HEK293T (cell line): ENCODE measurements at regions not wholly inside any gene's neighbourhood (a gene's known extent, or its start where the extent isn't known, plus 50 kb on each side); places are given as distances from the start of the nearest gene placed in this dataset.
"Not testable (repeated sequence)": the region's sequence is repeated elsewhere in the genome, so short reads cannot be mapped to it uniquely, and the experiment has no call there.

Experiments used
- CTCF ChIA-PET: fragments of 350-600 bp; formaldehyde crosslinking; extraction: SDS; loops from one replicate; lab custom pipeline; 2021; ENCODE audit warnings: antibody characterized with exemption, inconsistent platforms; lab: Yijun Ruan, JAX
- POLR2A ChIA-PET: fragments of 350-600 bp; formaldehyde crosslinking; extraction: SDS; loops from one replicate; lab custom pipeline; 2020; ENCODE audit warnings: antibody characterized with exemption, inconsistent platforms; lab: Yijun Ruan, JAX
- DNase-seq: peaks from one replicate; pipeline ENCODE4 v3.0.0; 2012; ENCODE audit warnings: mixed read lengths; ENCODE audit errors: extremely low spot score
- ARNT ChIP-seq: fragments of 450-650 bp; IDR thresholded peaks from 2 replicates; pipeline ENCODE4 v1.6.1; 2017; ENCODE audit warnings: mild to moderate bottlenecking
- BHLHE40 ChIP-seq: fragments of 450-650 bp; IDR thresholded peaks from 2 replicates; pipeline ENCODE4 v1.6.1; 2016; ENCODE audit warnings: mild to moderate bottlenecking, moderate library complexity, borderline replicate concordance
- CTBP1 ChIP-seq: fragments of 450-650 bp; IDR thresholded peaks from 2 replicates; pipeline ENCODE4 v1.6.1; 2016; ENCODE audit warnings: borderline replicate concordance
- ELF4 ChIP-seq: fragments of 450-650 bp; IDR thresholded peaks from 2 replicates; pipeline ENCODE4 v1.6.1; 2017; ENCODE audit warnings: antibody characterized with exemption
- FOXA1 ChIP-seq: fragments of 450-650 bp; IDR thresholded peaks from 2 replicates; pipeline ENCODE4 v1.6.1; 2016; ENCODE audit warnings: mild to moderate bottlenecking
- FOXK2 ChIP-seq: fragments of 450-650 bp; IDR thresholded peaks from 2 replicates; pipeline ENCODE4 v1.6.1; 2016; ENCODE audit warnings: mild to moderate bottlenecking
- FOXM1 ChIP-seq: fragments of 450-650 bp; IDR thresholded peaks from 2 replicates; pipeline ENCODE4 v1.6.1; 2017; ENCODE audit warnings: mild to moderate bottlenecking, borderline replicate concordance
- HDGF ChIP-seq: fragments of 450-650 bp; IDR thresholded peaks from 2 replicates; pipeline ENCODE4 v1.6.1; 2017; ENCODE audit warnings: antibody characterized with exemption, borderline replicate concordance
- L3MBTL2 ChIP-seq: fragments of 450-650 bp; conservative IDR thresholded peaks from 2 replicates; pipeline ENCODE4 v1.6.1; 2016; ENCODE audit warnings: mild to moderate bottlenecking
- LEF1 ChIP-seq: fragments of 450-650 bp; IDR thresholded peaks from 2 replicates; pipeline ENCODE4 v1.6.1; 2017; ENCODE audit warnings: mild to moderate bottlenecking, borderline replicate concordance
- NFRKB ChIP-seq: fragments of 450-650 bp; IDR thresholded peaks from 2 replicates; pipeline ENCODE4 v1.6.1; 2016; ENCODE audit warnings: mild to moderate bottlenecking, moderate library complexity
- SP1 ChIP-seq: fragments of 450-650 bp; IDR thresholded peaks from 2 replicates; pipeline ENCODE4 v1.6.1; 2017
- SUZ12 ChIP-seq: fragments of 450-650 bp; IDR thresholded peaks from 2 replicates; pipeline ENCODE4 v1.6.1; 2016; ENCODE audit warnings: mild to moderate bottlenecking
- TARDBP ChIP-seq: fragments of 450-650 bp; IDR thresholded peaks from 2 replicates; pipeline ENCODE4 v1.6.1; 2016
- ZNF384 ChIP-seq: fragments of 450-650 bp; IDR thresholded peaks from 2 replicates; pipeline ENCODE4 v1.6.1; 2016
- TF ChIP-seq, protein P1 (sequence below): fragments of 450-650 bp; IDR thresholded peaks from 2 replicates; pipeline ENCODE4 v1.6.1; 2016

DNA sequence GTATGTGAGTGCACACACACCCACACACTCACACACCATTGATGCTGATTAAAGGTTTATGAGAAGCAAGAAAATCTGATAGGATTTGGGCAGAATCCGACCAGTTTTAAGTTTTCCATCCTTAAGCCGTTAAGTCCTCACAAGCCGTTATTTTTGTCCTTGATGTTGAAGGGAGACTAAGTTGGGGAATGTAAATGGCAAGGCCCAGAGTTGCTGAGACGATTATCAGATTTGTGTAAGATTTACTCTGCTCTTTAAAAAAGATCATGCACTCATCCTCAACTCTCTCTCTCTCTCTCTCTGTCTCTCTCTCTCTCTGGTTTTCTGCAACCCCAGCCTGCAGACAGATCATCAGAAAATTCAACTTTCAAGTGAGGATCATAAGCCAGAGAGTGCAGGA, 238.8 kb downstream of the SMAD2 start:
- CTCF ChIA-PET: no interaction called here
- TF ChIP-seq FOXA1: no peak
- no peak for TF ChIP-seq HDGF
- no peak for TF ChIP-seq LEF1
- TF ChIP-seq NFRKB: no peak
- TF ChIP-seq, protein P1, sequence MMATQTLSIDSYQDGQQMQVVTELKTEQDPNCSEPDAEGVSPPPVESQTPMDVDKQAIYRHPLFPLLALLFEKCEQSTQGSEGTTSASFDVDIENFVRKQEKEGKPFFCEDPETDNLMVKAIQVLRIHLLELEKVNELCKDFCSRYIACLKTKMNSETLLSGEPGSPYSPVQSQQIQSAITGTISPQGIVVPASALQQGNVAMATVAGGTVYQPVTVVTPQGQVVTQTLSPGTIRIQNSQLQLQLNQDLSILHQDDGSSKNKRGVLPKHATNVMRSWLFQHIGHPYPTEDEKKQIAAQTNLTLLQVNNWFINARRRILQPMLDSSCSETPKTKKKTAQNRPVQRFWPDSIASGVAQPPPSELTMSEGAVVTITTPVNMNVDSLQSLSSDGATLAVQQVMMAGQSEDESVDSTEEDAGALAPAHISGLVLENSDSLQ: no peak
- TF ChIP-seq SP1: no peak
- TF ChIP-seq ZNF384: no peak
- TF ChIP-seq TARDBP: no peak
- TF ChIP-seq L3MBTL2: no peak
- POLR2A ChIA-PET: no interaction called here
- no peak for DNase-seq

DNA sequence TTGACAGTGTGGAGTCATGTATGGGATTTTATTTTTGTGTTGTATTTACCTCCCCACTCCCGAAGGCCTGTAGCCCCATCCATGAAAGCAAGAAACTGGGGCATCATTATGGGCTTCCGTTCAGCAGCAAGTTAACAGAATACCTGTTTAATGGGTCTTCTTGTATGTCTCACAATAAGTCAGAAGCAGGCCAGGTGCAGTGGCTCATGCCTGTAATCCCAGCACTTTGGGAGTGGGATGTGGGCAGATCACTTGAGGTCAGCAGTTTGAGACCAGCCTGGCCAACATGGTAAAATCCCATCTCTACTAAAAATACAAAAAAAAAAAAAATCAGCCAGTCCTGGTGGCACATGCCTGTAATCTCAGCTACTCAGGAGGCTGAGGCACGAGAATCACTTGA, 239.7 kb downstream of the SMAD2 start:
- DNase-seq, POLR2A ChIA-PET, CTCF ChIA-PET: not testable (repeated sequence)

DNA sequence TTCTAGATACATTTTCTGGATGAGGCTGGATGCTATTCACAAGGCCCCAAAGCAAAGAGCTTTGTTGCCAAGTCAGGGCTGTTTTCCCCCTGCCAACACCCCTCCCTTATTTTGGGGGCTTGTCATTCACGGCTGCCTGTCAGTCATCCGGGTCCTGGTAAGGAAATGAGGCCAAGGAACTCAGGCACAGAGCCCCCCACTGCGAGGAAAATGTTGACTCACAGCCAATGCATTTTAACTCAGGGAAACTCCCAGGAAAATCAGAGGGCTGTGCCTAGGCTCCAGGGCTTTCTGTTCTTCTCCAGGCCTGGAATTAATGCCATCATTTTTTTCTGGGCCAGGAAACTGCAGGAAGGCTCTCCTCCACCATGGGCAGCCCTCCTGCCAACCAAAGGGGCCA, 241.1 kb downstream of the SMAD2 start:
- POLR2A ChIA-PET: no interaction called here
- CTCF ChIA-PET: interaction anchor here (0.6 kb wide), 1 partner anchor 488 kb away, joined by 3 read pairs; no protein-coding TSS in a partner anchor
- no peak for DNase-seq
- TF ChIP-seq NFRKB (no peak), ZNF384 (no peak), FOXA1 (no peak), SP1 (no peak), LEF1 (no peak), ELF4 (no peak), CTBP1 (no peak), HDGF (no peak), TARDBP (no peak), SUZ12 (no peak), L3MBTL2 (no peak), FOXK2 (no peak)

DNA sequence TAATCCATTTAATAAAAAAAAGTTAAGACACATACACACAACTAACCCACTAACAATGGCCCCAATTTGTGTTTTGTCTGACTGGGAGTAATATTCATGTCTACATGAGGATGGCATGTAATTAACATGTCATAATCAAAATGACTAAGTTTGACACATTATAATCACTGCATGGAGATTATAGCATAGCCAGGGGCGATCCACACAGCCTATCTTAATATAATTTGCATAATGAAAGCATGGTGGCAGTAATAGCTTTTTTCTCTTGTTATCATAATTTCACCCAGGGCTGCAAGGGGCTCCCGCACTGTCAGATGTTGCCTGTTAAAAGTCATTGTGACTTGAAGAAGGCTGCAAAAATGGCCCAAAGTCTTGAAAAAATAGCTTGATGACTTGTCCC, 243.7 kb downstream of the SMAD2 start:
- no peak for TF ChIP-seq FOXA1
- DNase-seq: no peak
- ChIA-PET POLR2A (no interaction called here), CTCF (no interaction called here)

DNA sequence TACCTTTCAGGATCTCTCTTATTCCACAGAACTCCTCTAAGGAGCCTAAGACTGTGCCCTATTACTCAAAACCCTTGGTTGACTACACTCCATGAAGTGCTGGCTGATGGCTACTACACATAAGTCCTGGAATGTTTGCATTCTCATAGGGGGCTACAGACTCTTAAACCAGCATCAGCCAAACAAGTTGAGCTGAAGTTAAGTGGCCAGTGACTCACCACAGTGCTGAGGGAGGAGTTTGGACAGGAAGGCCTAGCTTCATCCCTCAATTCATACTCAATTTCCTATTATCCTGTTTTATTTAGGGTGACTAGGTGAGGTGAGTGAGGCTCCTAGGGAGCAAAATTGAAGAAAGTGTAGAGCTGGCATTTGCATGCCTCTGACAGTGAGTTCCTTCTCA, 246.7 kb downstream of the SMAD2 start:
- DNase-seq: no peak
- ChIA-PET CTCF (no interaction called here), POLR2A (no interaction called here)
- no peak for TF ChIP-seq ELF4
- no peak for TF ChIP-seq FOXK2
- TF ChIP-seq NFRKB: no peak
- no peak for TF ChIP-seq FOXA1
- no peak for TF ChIP-seq SUZ12
- TF ChIP-seq BHLHE40: no peak
- no peak for TF ChIP-seq L3MBTL2
- TF ChIP-seq SP1: no peak
- TF ChIP-seq ZNF384: no peak
- TF ChIP-seq LEF1: no peak
- TF ChIP-seq, protein P1: no peak
- TF ChIP-seq FOXM1: no peak

DNA sequence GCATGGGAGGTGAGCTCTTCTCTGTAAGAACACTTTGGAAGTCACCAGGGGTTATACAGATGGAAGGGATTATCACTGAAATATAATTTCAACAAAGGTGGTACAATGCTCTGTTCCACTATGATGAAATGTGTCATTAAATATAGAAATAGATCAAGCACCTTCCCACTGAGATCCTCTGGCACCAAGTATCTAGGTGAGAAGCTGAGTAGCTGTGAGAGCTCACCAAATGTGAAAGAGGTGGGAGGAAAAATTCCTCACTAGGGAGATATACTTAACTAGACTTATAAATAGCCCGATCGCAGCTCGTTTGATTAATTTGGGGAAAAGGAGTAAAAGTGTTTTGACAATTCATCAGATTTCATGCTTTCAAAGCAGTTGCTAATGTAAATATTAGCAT, 247.6 kb downstream of the SMAD2 start:
- ChIA-PET CTCF (no interaction called here), POLR2A (no interaction called here)
- no peak for TF ChIP-seq TARDBP
- no peak for TF ChIP-seq FOXM1
- no peak for TF ChIP-seq SP1
- TF ChIP-seq CTBP1: no peak
- TF ChIP-seq HDGF: no peak
- TF ChIP-seq ELF4: no peak
- TF ChIP-seq FOXK2: no peak
- no peak for TF ChIP-seq FOXA1
- TF ChIP-seq L3MBTL2: no peak
- TF ChIP-seq ZNF384: no peak
- TF ChIP-seq, protein P1: no peak
- DNase-seq: no peak

DNA sequence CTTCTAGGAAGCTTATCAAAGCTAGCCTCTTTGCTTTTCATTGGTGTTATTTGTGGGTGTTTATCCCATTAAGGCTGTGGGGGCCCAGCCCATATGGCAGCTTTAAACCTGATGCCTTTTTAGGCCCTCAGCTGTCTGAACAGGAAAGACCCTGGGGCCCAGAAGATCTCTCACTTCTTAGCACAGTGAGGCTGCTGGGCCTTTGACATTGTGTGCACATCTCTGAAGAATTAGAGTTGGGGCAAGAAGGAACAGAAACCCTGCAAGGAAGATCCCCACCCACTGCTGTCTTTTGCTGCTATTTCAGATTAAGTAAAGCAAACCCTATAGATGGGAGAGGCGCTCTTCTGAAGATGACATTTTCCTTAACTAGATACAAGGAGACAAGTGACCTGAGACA, 250.0 kb downstream of the SMAD2 start:
- no peak for DNase-seq
- TF ChIP-seq ARNT (no peak), NFRKB (no peak), ZNF384 (no peak), SP1 (no peak), ELF4 (no peak)
- TF ChIP-seq, protein P1: no peak
- CTCF ChIA-PET: no interaction called here
- POLR2A ChIA-PET: no interaction called here

DNA sequence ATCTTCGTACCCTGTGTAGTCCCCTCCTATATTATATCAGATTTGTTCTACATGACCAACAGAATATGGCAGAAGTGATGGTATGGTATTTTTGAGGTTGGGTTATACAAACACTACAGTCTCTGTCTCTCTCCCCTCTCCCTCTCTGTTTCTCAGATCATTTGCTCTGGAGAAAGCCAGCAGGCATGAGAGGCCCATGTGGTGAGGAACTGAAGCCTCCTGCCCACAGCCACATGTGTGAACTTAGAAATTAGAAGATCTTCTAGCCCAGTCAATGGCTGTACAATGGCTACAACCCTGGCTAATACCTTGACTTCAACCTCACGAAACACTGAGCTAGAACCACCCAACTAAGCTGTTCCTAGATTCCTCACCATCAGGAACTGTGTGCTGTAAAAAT, 250.6 kb downstream of the SMAD2 start:
- CTCF ChIA-PET: no interaction called here
- DNase-seq: no peak
- TF ChIP-seq FOXM1 (no peak), SUZ12 (no peak), CTBP1 (no peak), FOXK2 (no peak), FOXA1 (no peak), ELF4 (no peak), ARNT (no peak), TARDBP (no peak), ZNF384 (no peak), BHLHE40 (no peak), HDGF (no peak), NFRKB (no peak), SP1 (no peak), L3MBTL2 (no peak)
- TF ChIP-seq, protein P1: no peak
- POLR2A ChIA-PET: no interaction called here
